Lower leg skin (tissue), 3 donors: ENCODE measurements at regions not wholly inside any gene's neighbourhood (a gene's known extent, or its start where the extent isn't known, plus 50 kb on each side); places are given as distances from the start of the nearest gene placed in this dataset.

Source experiments
- POLR2A ChIP-seq, 2 donors: fragments of 450-650 bp; IDR thresholded peaks; one replicate each; pipeline ENCODE4 v1.6.1; 2016 to 2017; ENCODE audit warnings: antibody characterized with exemption in 2 of 2, mild to moderate bottlenecking in 1 of 2, moderate library complexity in 1 of 2
- TF ChIP-seq, protein P1 (sequence below), 3 donors: fragments of 450-650 bp; IDR thresholded peaks; one replicate each; pipeline ENCODE4 v1.5.1; 2016; ENCODE audit warnings: antibody characterized with exemption in 3 of 3, mild to moderate bottlenecking in 3 of 3, moderate library complexity in 2 of 3

DNA sequence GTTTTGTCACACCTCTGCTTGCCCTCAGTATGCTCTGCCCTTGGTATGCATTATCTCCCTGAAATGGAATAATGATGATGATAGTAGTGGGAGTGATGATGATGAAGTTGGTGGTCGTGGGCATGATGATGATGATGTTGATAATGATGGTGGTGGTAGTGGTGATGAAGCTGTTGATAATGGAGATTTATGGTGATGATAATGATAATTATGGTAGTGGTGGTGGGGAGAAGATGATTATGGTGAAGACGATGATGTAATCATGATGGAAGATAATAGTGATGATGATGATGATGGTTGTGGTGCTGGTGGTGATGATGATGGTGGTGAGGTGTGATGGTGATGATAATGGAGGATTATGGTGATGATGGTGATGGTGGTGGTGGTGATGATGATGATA, 390.1 kb upstream of the EEF2KMT start:
- TF ChIP-seq, protein P1, sequence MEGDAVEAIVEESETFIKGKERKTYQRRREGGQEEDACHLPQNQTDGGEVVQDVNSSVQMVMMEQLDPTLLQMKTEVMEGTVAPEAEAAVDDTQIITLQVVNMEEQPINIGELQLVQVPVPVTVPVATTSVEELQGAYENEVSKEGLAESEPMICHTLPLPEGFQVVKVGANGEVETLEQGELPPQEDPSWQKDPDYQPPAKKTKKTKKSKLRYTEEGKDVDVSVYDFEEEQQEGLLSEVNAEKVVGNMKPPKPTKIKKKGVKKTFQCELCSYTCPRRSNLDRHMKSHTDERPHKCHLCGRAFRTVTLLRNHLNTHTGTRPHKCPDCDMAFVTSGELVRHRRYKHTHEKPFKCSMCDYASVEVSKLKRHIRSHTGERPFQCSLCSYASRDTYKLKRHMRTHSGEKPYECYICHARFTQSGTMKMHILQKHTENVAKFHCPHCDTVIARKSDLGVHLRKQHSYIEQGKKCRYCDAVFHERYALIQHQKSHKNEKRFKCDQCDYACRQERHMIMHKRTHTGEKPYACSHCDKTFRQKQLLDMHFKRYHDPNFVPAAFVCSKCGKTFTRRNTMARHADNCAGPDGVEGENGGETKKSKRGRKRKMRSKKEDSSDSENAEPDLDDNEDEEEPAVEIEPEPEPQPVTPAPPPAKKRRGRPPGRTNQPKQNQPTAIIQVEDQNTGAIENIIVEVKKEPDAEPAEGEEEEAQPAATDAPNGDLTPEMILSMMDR (IDR thresholded peaks at IDR 0.05), result no peak
- no peak for TF ChIP-seq POLR2A (IDR thresholded peaks at IDR 0.05)
